ACC112 (cell line): ENCODE measurements at regions not wholly inside any gene's neighbourhood (a gene's known extent, or its start where the extent isn't known, plus 50 kb on each side); places are given as distances from the start of the nearest gene placed in this dataset.
"Not testable (repeated sequence)": the region's sequence is repeated elsewhere in the genome, so short reads cannot be mapped to it uniquely, and the experiment has no call there.

ENCODE experiments used
- H2AFZ ChIP-seq: fragments of 200-600 bp; sonication (generic); one replicate; pipeline ENCODE4 v1.6.0; 2017; ENCODE audit warnings: antibody characterized with exemption, low read length; ENCODE audit not compliant: unreplicated experiment
- H3K27ac ChIP-seq: fragments of 200-600 bp; sonication (generic); 2 replicates; pipeline ENCODE4 v1.5.1; 2014; ENCODE audit warnings: low read depth, mild to moderate bottlenecking, antibody characterized with exemption, low read length, moderate library complexity
- H3K27me3 ChIP-seq: fragments of 200-600 bp; sonication (generic); 2 replicates; pipeline ENCODE4 v1.6.1; 2014; ENCODE audit warnings: mild to moderate bottlenecking, antibody characterized with exemption, low read length, moderate library complexity, mixed read lengths; ENCODE audit not compliant: insufficient read depth
- H3K36me3 ChIP-seq: fragments of 200-600 bp; sonication (generic); 2 replicates; pipeline ENCODE4 v1.6.1; 2016; ENCODE audit warnings: mild to moderate bottlenecking, antibody characterized with exemption, low read length, moderate library complexity, mixed read lengths; ENCODE audit not compliant: insufficient read depth
- H3K4me1 ChIP-seq: fragments of 200-600 bp; sonication (generic); one replicate; pipeline ENCODE4 v1.6.1; 2016; ENCODE audit warnings: low read length, mixed read lengths; ENCODE audit not compliant: insufficient read depth, unreplicated experiment, control insufficient read depth
- H3K4me3 ChIP-seq: fragments of 200-600 bp; sonication (generic); 2 replicates; pipeline ENCODE4 v1.5.1; 2014; ENCODE audit warnings: mild to moderate bottlenecking, low read depth, low read length
- H3K79me2 ChIP-seq: fragments of 200-600 bp; sonication (generic); one replicate; pipeline ENCODE4 v1.6.0; 2016; ENCODE audit warnings: low read length; ENCODE audit not compliant: control insufficient read depth, unreplicated experiment, insufficient read depth

- no peak overlapping the region for H3K4me3 ChIP-seq
- H3K4me1 ChIP-seq: no peaks in the 10 kb centered on the region
- peaks cover 12% of the 10 kb centered on the region for H3K27me3 ChIP-seq
- H2AFZ ChIP-seq: no peak overlapping the region
- no peak overlapping the region for H3K27ac ChIP-seq
- H3K79me2 ChIP-seq: no peaks in the 10 kb centered on the region
- no peaks in the 10 kb centered on the region for H3K36me3 ChIP-seq
These were observed 150.0 kb downstream of the RTP4 start for GRCh38 chr3:187518207-187518606.

- no peak overlapping the region for H2AFZ ChIP-seq
- H3K79me2 ChIP-seq: no peaks in the 10 kb centered on the region
- H3K27me3 ChIP-seq: peaks cover 8% of the 10 kb centered on the region
- H3K36me3 ChIP-seq: no peaks in the 10 kb centered on the region
- no peak overlapping the region for H3K27ac ChIP-seq
- H3K4me1 ChIP-seq: no peaks in the 10 kb centered on the region
- H3K4me3 ChIP-seq: no peak overlapping the region
These were observed 148.4 kb downstream of the RTP4 start for GRCh38 chr3:187516446-187517185.

GRCh38 chr3:187507905-187508304 is 139.7 kb downstream of the RTP4 start:
- no peak overlapping the region for H3K27ac ChIP-seq
- peaks cover 15% of the 10 kb centered on the region; the same call in 1 of the 2 replicates for H3K27me3 ChIP-seq
- no peak overlapping the region for H2AFZ ChIP-seq
- no peaks in the 10 kb centered on the region for H3K36me3 ChIP-seq
- H3K4me3 ChIP-seq: no peak overlapping the region
- no peaks in the 10 kb centered on the region for H3K79me2 ChIP-seq
- no peaks in the 10 kb centered on the region for H3K4me1 ChIP-seq

GRCh38 chr3:187507266-187507665 is 139.1 kb downstream of the RTP4 start:
- peaks cover 15% of the 10 kb centered on the region; the same call in 1 of the 2 replicates for H3K27me3 ChIP-seq
- H3K79me2 ChIP-seq: no peaks in the 10 kb centered on the region
- H3K27ac ChIP-seq: no peak overlapping the region
- no peak overlapping the region for H2AFZ ChIP-seq
- H3K4me3 ChIP-seq: no peak overlapping the region
- H3K36me3 ChIP-seq: no peaks in the 10 kb centered on the region
- H3K4me1 ChIP-seq: no peaks in the 10 kb centered on the region

- peaks cover 13% of the 10 kb centered on the region; the same call in 1 of the 2 replicates for H3K27me3 ChIP-seq
- H3K27ac ChIP-seq: no peak overlapping the region
- no peaks in the 10 kb centered on the region for H3K79me2 ChIP-seq
- H3K4me3 ChIP-seq: no peak overlapping the region
- no peaks in the 10 kb centered on the region for H3K36me3 ChIP-seq
- H3K4me1 ChIP-seq: no peaks in the 10 kb centered on the region
- H2AFZ ChIP-seq: no peak overlapping the region
These were observed 136.2 kb downstream of the RTP4 start for GRCh38 chr3:187504435-187504834.

GRCh38 chr3:187498211-187498724 is 130.1 kb downstream of the RTP4 start:
- H2AFZ ChIP-seq: no peak overlapping the region
- H3K27ac ChIP-seq: no peak overlapping the region
- H3K36me3 ChIP-seq: no peaks in the 10 kb centered on the region
- no peak overlapping the region for H3K4me3 ChIP-seq
- H3K27me3 ChIP-seq: peaks cover 32% of the 10 kb centered on the region
- H3K4me1 ChIP-seq: no peaks in the 10 kb centered on the region
- H3K79me2 ChIP-seq: no peaks in the 10 kb centered on the region

GRCh38 chr3:187497052-187497451 is 128.9 kb downstream of the RTP4 start:
- H3K4me3 ChIP-seq: no peak overlapping the region
- no peaks in the 10 kb centered on the region for H3K36me3 ChIP-seq

GRCh38 chr3:187494056-187494455 is 125.9 kb downstream of the RTP4 start:
- H3K27me3 ChIP-seq: peaks cover 28% of the 10 kb centered on the region
- not testable (repeated sequence) for H3K36me3 ChIP-seq, H3K4me1 ChIP-seq, H3K79me2 ChIP-seq, H2AFZ ChIP-seq, H3K27ac ChIP-seq, H3K4me3 ChIP-seq

More at GRCh38 chr3:187497052-187497451, 128.9 kb downstream of the RTP4 start:
- Histone ChIP-seq H3K79me2 (no peaks in the 10 kb centered on the region), H3K27ac (no peak overlapping the region), H3K27me3 (peaks cover 32% of the 10 kb centered on the region), H3K4me1 (no peaks in the 10 kb centered on the region), H2AFZ (no peak overlapping the region)

- no peaks in the 10 kb centered on the region for H3K36me3 ChIP-seq
- H3K4me1 ChIP-seq: no peaks in the 10 kb centered on the region
- peaks cover 4% of the 10 kb centered on the region; the same call in 1 of the 2 replicates for H3K27me3 ChIP-seq
- no peaks in the 10 kb centered on the region for H3K79me2 ChIP-seq
- no peak overlapping the region for H3K27ac ChIP-seq
- no peak overlapping the region for H3K4me3 ChIP-seq
- H2AFZ ChIP-seq: no peak overlapping the region
These were observed 123.2 kb downstream of the RTP4 start for GRCh38 chr3:187491371-187491770.

GRCh38 chr3:187490366-187490765 is 122.2 kb downstream of the RTP4 start:
- Histone ChIP-seq H3K36me3 (no peaks in the 10 kb centered on the region), H3K27me3 (0 out of 2 replicates have a peak, but pooled peaks cover 6% of the 10 kb centered on the region), H3K4me3 (no peak overlapping the region), H2AFZ (no peak overlapping the region), H3K27ac (no peak overlapping the region), H3K79me2 (no peaks in the 10 kb centered on the region), H3K4me1 (no peaks in the 10 kb centered on the region)
